ENCODE measurements at regions not wholly inside any gene's neighbourhood (a gene's known extent, or its start where the extent isn't known, plus 50 kb on each side); places are given as distances from the start of the nearest gene placed in this dataset.
A peak's percentile ranks its signal among the peaks of the same experiment; 100 is the strongest.

DNA sequence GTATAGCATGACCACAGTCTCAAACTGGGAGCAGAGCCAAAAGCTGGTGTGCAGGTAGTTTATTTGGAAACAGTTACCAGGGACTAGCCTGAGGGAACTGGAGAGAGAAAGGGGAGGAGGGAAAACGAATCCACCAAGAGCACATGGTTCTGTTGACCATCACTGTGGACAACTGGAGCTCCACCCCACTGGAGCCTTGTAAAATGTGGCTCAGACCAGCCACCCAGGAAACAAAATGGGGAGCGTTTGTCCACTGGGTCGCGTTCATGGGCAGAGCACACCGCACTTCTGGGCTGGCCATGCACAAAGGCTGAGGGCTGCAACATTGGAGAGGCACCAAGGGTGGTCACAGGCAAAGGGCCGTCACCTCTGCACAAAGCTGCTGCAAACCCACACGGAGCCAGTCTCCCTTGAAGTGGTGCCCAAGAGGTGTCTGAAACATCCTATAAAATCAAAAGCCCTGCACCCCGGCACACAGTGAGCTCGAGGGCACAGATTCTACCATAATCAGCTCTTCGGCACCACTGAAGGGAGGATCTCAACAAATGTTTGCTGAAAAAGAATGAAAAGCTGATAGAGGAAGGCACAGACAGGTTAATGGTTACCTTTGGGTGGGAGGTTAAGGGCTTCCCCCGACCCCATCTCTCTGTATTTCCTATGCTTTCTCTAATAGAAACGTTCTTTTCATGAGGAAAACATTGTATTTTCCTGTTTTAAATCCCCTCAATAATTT is 192.9 kb downstream of the INHBB start:
- DNase-seq (ENCODE audit: low read depth): no peak
- no peak overlapping the region for H3K4me3 ChIP-seq (ENCODE audit: low read length)
- no peak for TF ChIP-seq CTCF (conservative IDR thresholded peaks at IDR 0.05; ENCODE audit: low read depth, low read length)

GRCh38 chr2:120539424-120539936 is 193.5 kb downstream of the INHBB start:
- DNase-seq (ENCODE audit: low read depth): no peak
- no peak overlapping the region for H3K4me3 ChIP-seq (ENCODE audit: low read length)
- TF ChIP-seq CTCF (conservative IDR thresholded peaks at IDR 0.05; ENCODE audit: low read depth, low read length): no peak

DNA sequence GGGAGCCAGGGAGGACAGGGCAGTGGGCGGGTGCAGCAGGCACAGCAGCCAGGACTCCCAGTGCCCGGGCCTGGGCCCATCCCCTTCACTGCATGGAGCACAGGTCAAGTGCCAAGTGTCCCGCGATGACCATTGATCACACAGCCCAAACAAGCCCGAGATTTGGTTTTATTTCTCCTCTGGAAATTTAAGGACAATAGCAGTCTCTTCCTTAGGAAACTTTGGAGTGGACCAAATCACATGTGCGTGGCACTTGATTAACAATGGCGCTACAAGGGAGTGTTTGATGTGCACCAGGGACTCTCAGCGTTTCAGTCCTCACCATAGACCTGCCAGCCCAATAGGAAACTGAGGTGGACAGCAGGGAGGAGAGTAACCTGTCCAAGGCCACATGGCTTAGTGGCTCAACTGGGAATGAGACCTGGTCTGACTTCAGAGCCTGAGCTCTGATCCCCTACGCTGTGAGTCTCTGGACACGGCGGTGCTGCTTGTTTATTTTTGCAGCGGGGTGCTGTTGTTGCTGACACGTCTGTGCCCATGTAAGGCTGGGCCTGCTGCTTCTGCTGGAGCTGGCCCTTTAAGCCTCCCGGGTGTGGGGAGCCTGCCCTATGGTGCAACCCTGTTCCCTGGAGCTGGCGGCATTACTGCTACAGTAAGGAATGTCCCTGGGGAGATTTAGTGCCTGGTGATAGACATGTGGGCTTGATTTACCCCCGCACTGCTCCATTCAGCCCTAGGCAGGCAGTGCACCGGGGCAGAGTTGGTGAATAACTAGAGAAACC is 194.2 kb downstream of the INHBB start:
- TF ChIP-seq CTCF (conservative IDR thresholded peaks at IDR 0.05; ENCODE audit: low read depth, low read length): no peak
- no peak overlapping the region for H3K4me3 ChIP-seq (ENCODE audit: low read length)
- DNase-seq (ENCODE audit: low read depth): peak; percentile 98

- no peak for DNase-seq (ENCODE audit: low read depth)
- H3K4me3 ChIP-seq (ENCODE audit: low read length): no peak overlapping the region
- no peak for TF ChIP-seq CTCF (conservative IDR thresholded peaks at IDR 0.05; ENCODE audit: low read depth, low read length)
Measured at GRCh38 chr2:120540719-120541552, 194.7 kb upstream of the GLI2 start.

DNA sequence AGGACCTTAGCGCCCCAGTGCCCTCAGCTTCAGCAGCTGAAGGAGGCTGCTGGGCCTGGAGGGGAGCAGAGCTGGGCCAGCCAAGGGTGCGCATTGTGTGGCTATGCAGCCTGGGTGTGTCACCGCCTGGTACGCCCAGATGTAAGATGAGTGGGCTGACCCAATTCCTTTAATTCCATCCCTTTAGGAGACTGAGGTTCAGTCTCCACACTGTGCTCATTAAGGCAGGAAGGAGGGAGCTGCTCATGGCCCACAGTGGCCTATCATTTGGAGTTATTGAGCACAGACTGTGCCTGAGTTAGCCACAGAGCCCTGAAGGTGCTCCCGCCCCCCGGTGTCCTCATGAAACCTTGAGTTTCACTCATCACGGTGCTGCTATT is 194.1 kb upstream of the GLI2 start:
- no peak for DNase-seq (ENCODE audit: low read depth)
- no peak for TF ChIP-seq CTCF (conservative IDR thresholded peaks at IDR 0.05; ENCODE audit: low read depth, low read length)
- H3K4me3 ChIP-seq (ENCODE audit: low read length): no peak overlapping the region

- no peak overlapping the region for H3K4me3 ChIP-seq (ENCODE audit: low read length)
- DNase-seq (ENCODE audit: low read depth): no peak
- no peak for TF ChIP-seq CTCF (conservative IDR thresholded peaks at IDR 0.05; ENCODE audit: low read depth, low read length)
Measured at GRCh38 chr2:120541972-120542670, 193.5 kb upstream of the GLI2 start.
